GM12878 (cell line): ENCODE measurements at regions not wholly inside any gene's neighbourhood (a gene's known extent, or its start where the extent isn't known, plus 50 kb on each side); places are given as distances from the start of the nearest gene placed in this dataset.

Experiments
- ATAC-seq: fragments of 200-7000 bp; cut with Tn5 transposase; 3 replicates; pipeline ENCODE4 v1.9.1; 2020; ENCODE audit warnings: mild to moderate bottlenecking, moderate library complexity
- BruUV-seq: library from RNA; stranded (reverse); fragments of 400-500 nt; replicated peaks from 2 replicates; lab custom pipeline; 2021; lab: Mats Ljungman, UMichigan
- CTCF ChIA-PET: fragments of 300-600 bp; sonication (Branson Sonifier 250); formaldehyde crosslinking; extraction: SDS; loops from one replicate; lab custom pipeline; 2021; ENCODE audit warnings: inconsistent platforms; lab: Yijun Ruan, JAX
- POLR2A ChIA-PET: fragments of 350-600 bp; formaldehyde crosslinking; extraction: SDS; loops from one replicate; lab custom pipeline; 2021; ENCODE audit warnings: inconsistent platforms; lab: Charles Lee
- RAD21 ChIA-PET: fragments of 300-600 bp; sonication (Branson Sonifier 250); formaldehyde crosslinking; loops from one replicate; lab custom pipeline; 2023; ENCODE audit warnings: antibody characterized with exemption; ENCODE audit not compliant: unreplicated experiment; lab: Charles Lee
- SMC1A ChIA-PET: fragments of 300-600 bp; sonication (Branson Sonifier 250); formaldehyde crosslinking; loops from one replicate; lab custom pipeline; 2023; ENCODE audit not compliant: unreplicated experiment, uncharacterized antibody; lab: Charles Lee
- DNase-seq: peaks from one replicate; pipeline ENCODE4 v3.0.0-alpha.2; 2011; ENCODE audit warnings: low read depth, low spot score
- FAIRE-seq: peaks from 3 replicates; lab custom pipeline; 2011; peaks lifted over from hg19 to GRCh38; lab: Jason Lieb, UNC
- H2AFZ ChIP-seq: 2 replicates; pipeline ENCODE4 v1.6.0; 2011; ENCODE audit warnings: low read depth, low read length, control low read depth; ENCODE audit not compliant: control insufficient read depth
- H3K27ac ChIP-seq: 2 replicates; pipeline ENCODE4 v1.5.1; 2011; ENCODE audit warnings: control low read depth; ENCODE audit not compliant: control insufficient read depth, insufficient read depth
- H3K27me3 ChIP-seq, 2 experiments: replicated peaks in 1 of 2; 2 replicates each; pipeline versions ENCODE4 v1.6.0 to v1.6.1; 2011; ENCODE audit warnings: low read length in 1 of 2; ENCODE audit not compliant: control insufficient read depth in 2 of 2, insufficient read depth in 2 of 2
- H3K36me3 ChIP-seq, 2 experiments: 2 replicates each; pipeline ENCODE4 v1.5.1; 2011; ENCODE audit warnings: low read length in 1 of 2; ENCODE audit not compliant: control insufficient read depth in 2 of 2, insufficient read depth in 2 of 2
- H3K4me1 ChIP-seq: 2 replicates; pipeline ENCODE4 v1.6.1; 2011; ENCODE audit warnings: mild to moderate bottlenecking, low read length, moderate library complexity, mixed read lengths; ENCODE audit not compliant: control insufficient read depth, insufficient read depth
- H3K4me2 ChIP-seq: 2 replicates; pipeline ENCODE4 v1.6.0; 2011; ENCODE audit warnings: control low read depth; ENCODE audit not compliant: control insufficient read depth, insufficient read depth
- H3K4me3 ChIP-seq: fragments of 200-600 bp; sonication (generic); 2 replicates; pipeline ENCODE4 v1.5.1; 2016
- H3K79me2 ChIP-seq: 2 replicates; pipeline ENCODE4 v1.6.0; 2011; ENCODE audit warnings: low read length; ENCODE audit not compliant: control insufficient read depth, insufficient read depth
- H3K9ac ChIP-seq: 2 replicates; pipeline ENCODE4 v1.8.0; 2011; ENCODE audit warnings: low read length, control low read depth, mixed read lengths; ENCODE audit not compliant: control insufficient read depth, insufficient read depth
- H3K9me3 ChIP-seq: replicated peaks from 3 replicates; pipeline ENCODE4 v1.5.1; 2011; ENCODE audit warnings: mild to moderate bottlenecking, low read length; ENCODE audit not compliant: control insufficient read depth, insufficient read depth
- H4K20me1 ChIP-seq: 2 replicates; pipeline ENCODE4 v1.6.0; 2011; ENCODE audit not compliant: control insufficient read depth, insufficient read depth
- CHD2 ChIP-seq: IDR thresholded peaks from 2 replicates; pipeline ENCODE4 v1.6.1; 2011; ENCODE audit warnings: low read depth, low read length, improper control_type of control experiment, borderline replicate concordance
- ESRRA ChIP-seq: IDR thresholded peaks from 2 replicates; pipeline ENCODE4 v1.6.1; 2012; ENCODE audit warnings: mild to moderate bottlenecking, low read length, improper control_type of control experiment
- HDGF ChIP-seq: fragments of 450-650 bp; IDR thresholded peaks from 2 replicates; pipeline ENCODE4 v1.6.1; 2016; ENCODE audit warnings: antibody characterized with exemption
- POLR2A ChIP-seq: IDR thresholded peaks from 2 replicates; pipeline ENCODE4 v1.6.1; 2011; ENCODE audit warnings: low read depth, mild to moderate bottlenecking, low read length
- WGBS: methylation state at CpG from one replicate; pipeline ENCODE4 v1.1.6; 2016; ENCODE audit warnings: low lambda C conversion rate; ENCODE audit not compliant: insufficient replicate concordance, insufficient coverage; ENCODE audit errors: missing lambda C conversion rate; 5-methylcytosine and 5-hydroxymethylcytosine counted together
- in situ Hi-C: fragments of 300-500 bp; cut with MboI; formaldehyde crosslinking; loops from 9 replicates; pipeline ENCODE4 v1.14.3; 2018; ENCODE audit warnings: mixed read lengths
- intact Hi-C: fragments of 100-400 bp; cut with micrococcal nuclease; formaldehyde crosslinking; loops from one replicate; pipeline ENCODE4 v1.14.2; 2022; ENCODE audit not compliant: unreplicated experiment
- TF ChIP-seq, protein P1 (sequence below): fragments of 450-650 bp; IDR thresholded peaks from 2 replicates; pipeline ENCODE4 v1.6.1; 2016; ENCODE audit warnings: mild to moderate bottlenecking
- TF ChIP-seq, protein P2 (sequence below): fragments of 150-350 bp; IDR thresholded peaks from 2 replicates; pipeline ENCODE4 v1.6.1; 2014; ENCODE audit warnings: mild to moderate bottlenecking, low read depth, low read length
- TF ChIP-seq, protein P3 (sequence below): fragments of 450-650 bp; IDR thresholded peaks from 2 replicates; pipeline ENCODE4 v1.6.1; 2017; ENCODE audit warnings: borderline replicate concordance

DNA sequence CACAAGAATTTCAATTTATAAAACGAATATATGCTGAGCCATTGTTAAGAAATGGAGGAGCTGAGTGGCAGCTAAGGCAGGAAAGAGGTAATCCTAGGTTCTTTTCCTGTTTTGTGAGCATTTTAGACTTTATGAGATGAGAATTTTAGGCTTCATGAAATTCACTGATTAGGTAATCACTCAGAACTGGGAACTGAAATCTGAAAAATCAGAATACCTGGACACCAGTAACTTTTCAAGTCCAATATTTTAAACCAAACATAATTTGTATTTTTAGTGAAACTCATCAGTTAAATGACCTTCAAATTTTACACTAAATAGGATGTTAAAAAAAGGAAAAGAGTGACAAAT is 389.9 kb downstream of the HTR1B start:
- BruUV-seq, result no TSS peak
- Histone ChIP-seq H3K9me3 (no peaks in the 10 kb centered on the region), H2AFZ (no peak overlapping the region), H3K4me2 (no peak overlapping the region), H3K36me3 (no peaks in the 10 kb centered on the region), H4K20me1 (no peaks in the 10 kb centered on the region), H3K27ac (no peak overlapping the region), H3K79me2 (no peaks in the 10 kb centered on the region), H3K4me3 (no peak overlapping the region), H3K27me3 (no peaks in the 10 kb centered on the region), H3K9ac (no peak overlapping the region), H3K4me1 (no peaks in the 10 kb centered on the region)
- ChIA-PET SMC1A (interaction anchor here (0.6 to 1.8 kb wide), 4 partner anchors 19 to 336 kb away, joined by 3 to 4 read pairs (median 3); no protein-coding TSS in a partner anchor), RAD21 (interaction anchor here (1.1 kb wide), 1 partner anchor 288 kb away, joined by 3 read pairs; no protein-coding TSS in a partner anchor), CTCF (no interaction called here), POLR2A (interaction anchor here (0.6 kb wide), 2 partner anchors 11 to 51 kb away, joined by 4 read pairs; no protein-coding TSS in a partner anchor)
- no peak for TF ChIP-seq POLR2A
- TF ChIP-seq CHD2, result no peak
- no peak for TF ChIP-seq ESRRA
- TF ChIP-seq, protein P1, sequence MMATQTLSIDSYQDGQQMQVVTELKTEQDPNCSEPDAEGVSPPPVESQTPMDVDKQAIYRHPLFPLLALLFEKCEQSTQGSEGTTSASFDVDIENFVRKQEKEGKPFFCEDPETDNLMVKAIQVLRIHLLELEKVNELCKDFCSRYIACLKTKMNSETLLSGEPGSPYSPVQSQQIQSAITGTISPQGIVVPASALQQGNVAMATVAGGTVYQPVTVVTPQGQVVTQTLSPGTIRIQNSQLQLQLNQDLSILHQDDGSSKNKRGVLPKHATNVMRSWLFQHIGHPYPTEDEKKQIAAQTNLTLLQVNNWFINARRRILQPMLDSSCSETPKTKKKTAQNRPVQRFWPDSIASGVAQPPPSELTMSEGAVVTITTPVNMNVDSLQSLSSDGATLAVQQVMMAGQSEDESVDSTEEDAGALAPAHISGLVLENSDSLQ, result no peak
- TF ChIP-seq, protein P2, sequence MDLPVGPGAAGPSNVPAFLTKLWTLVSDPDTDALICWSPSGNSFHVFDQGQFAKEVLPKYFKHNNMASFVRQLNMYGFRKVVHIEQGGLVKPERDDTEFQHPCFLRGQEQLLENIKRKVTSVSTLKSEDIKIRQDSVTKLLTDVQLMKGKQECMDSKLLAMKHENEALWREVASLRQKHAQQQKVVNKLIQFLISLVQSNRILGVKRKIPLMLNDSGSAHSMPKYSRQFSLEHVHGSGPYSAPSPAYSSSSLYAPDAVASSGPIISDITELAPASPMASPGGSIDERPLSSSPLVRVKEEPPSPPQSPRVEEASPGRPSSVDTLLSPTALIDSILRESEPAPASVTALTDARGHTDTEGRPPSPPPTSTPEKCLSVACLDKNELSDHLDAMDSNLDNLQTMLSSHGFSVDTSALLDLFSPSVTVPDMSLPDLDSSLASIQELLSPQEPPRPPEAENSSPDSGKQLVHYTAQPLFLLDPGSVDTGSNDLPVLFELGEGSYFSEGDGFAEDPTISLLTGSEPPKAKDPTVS, result no peak
- no peak for TF ChIP-seq HDGF
- TF ChIP-seq, protein P3, sequence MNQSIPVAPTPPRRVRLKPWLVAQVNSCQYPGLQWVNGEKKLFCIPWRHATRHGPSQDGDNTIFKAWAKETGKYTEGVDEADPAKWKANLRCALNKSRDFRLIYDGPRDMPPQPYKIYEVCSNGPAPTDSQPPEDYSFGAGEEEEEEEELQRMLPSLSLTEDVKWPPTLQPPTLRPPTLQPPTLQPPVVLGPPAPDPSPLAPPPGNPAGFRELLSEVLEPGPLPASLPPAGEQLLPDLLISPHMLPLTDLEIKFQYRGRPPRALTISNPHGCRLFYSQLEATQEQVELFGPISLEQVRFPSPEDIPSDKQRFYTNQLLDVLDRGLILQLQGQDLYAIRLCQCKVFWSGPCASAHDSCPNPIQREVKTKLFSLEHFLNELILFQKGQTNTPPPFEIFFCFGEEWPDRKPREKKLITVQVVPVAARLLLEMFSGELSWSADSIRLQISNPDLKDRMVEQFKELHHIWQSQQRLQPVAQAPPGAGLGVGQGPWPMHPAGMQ, result no peak
- WGBS, result 0% methylated on average over 1 of the region's 1 CpG
- in situ Hi-C loops (no loop called here), intact Hi-C loops (no loop called here)
- ATAC-seq (no peak), FAIRE-seq (no peak), DNase-seq (no peak)
